Gastroesophageal sphincter (tissue), 4 donors: ENCODE measurements at regions not wholly inside any gene's neighbourhood (a gene's known extent, or its start where the extent isn't known, plus 50 kb on each side); places are given as distances from the start of the nearest gene placed in this dataset.

Experiments used
- ATAC-seq: fragments of 150-250 bp; one replicate; pipeline ENCODE4 v1.9.1; 2016; ENCODE audit warnings: mild to moderate bottlenecking, moderate library complexity
- H3K27ac ChIP-seq, 4 donors: fragments of 200-600 bp; sonication (generic) in 3 of 4; 1 replicate in 3 of 4; 2 replicates in 1 of 4; pipeline ENCODE4 v1.5.1; 2016 to 2019
- H3K27me3 ChIP-seq: fragments of 200-600 bp; sonication (generic); one replicate; pipeline ENCODE4 v1.5.1; 2019
- H3K36me3 ChIP-seq, 2 donors: fragments of 200-600 bp; sonication (generic); one replicate each; pipeline ENCODE4 v1.5.1; 2019; ENCODE audit warnings: control low read depth in 1 of 2
- H3K4me1 ChIP-seq, 3 donors: fragments of 200-600 bp; sonication (generic); 1 replicate in 2 of 3; 2 replicates in 1 of 3; pipeline ENCODE4 v1.5.1; 2016 to 2019; ENCODE audit warnings: control low read depth in 2 of 3
- H3K4me3 ChIP-seq, 2 donors: fragments of 200-600 bp; sonication (generic); one replicate each; pipeline ENCODE4 v1.5.1; 2019; ENCODE audit warnings: mild to moderate bottlenecking in 1 of 2, moderate library complexity in 1 of 2
- H3K9me3 ChIP-seq, 3 donors: fragments of 200-600 bp; sonication (generic); one replicate each; pipeline ENCODE4 v1.5.1; 2017 to 2019; ENCODE audit warnings: control low read depth in 2 of 3
- CTCF ChIP-seq, 4 experiments: fragments of 200-600 bp in 2 of 4; fragments of 450-650 bp in 2 of 4; sonication (generic) in 1 of 4; IDR thresholded peaks; one replicate each; pipeline ENCODE4 v1.5.1; 2017 to 2019; ENCODE audit warnings: antibody characterized with exemption in 4 of 4, mild to moderate bottlenecking in 2 of 4, moderate library complexity in 2 of 4
- EP300 ChIP-seq: sonication (generic); formaldehyde crosslinking; IDR thresholded peaks from one replicate; pipeline ENCODE4 v1.6.1; 2017; ENCODE audit warnings: antibody characterized with exemption, mild to moderate bottlenecking
- POLR2A ChIP-seq, 2 donors: fragments of 450-650 bp; IDR thresholded peaks; one replicate each; pipeline ENCODE4 v1.6.1; 2017; ENCODE audit warnings: antibody characterized with exemption in 2 of 2, mild to moderate bottlenecking in 2 of 2, moderate library complexity in 1 of 2
- POLR2AphosphoS5 ChIP-seq: sonication (generic); formaldehyde crosslinking; IDR thresholded peaks from one replicate; pipeline ENCODE4 v1.6.1; 2017; ENCODE audit warnings: antibody characterized with exemption
- WGBS, 2 donors: methylation state at CpG; one replicate each; pipeline ENCODE4 v1.1.5; 2018; ENCODE audit warnings: low coverage in 1 of 2; 5-methylcytosine and 5-hydroxymethylcytosine counted together

GRCh38 chr20:51916244-51916643 is 113.9 kb upstream of the SALL4 start:
- TF ChIP-seq CTCF (IDR thresholded peaks at IDR 0.05) (no peak), EP300 (no peak), POLR2AphosphoS5 (no peak), POLR2A (IDR thresholded peaks at IDR 0.05) (no peak)
- Histone ChIP-seq H3K27ac (no peak overlapping the region), H3K9me3 (no peaks in the 10 kb centered on the region), H3K4me3 (no peak overlapping the region), H3K36me3 (no peaks in the 10 kb centered on the region), H3K27me3 (no peaks in the 10 kb centered on the region), H3K4me1 (no peaks in the 10 kb centered on the region)
- ATAC-seq, result no peak
- WGBS, 2 donors, result 94 to 97% methylated on average over 4 of the region's 4 CpGs

- ATAC-seq, result no peak
- H3K9me3 ChIP-seq, result no peaks in the 10 kb centered on the region
- no peaks in the 10 kb centered on the region for H3K36me3 ChIP-seq
- H3K4me1 ChIP-seq, result no peaks in the 10 kb centered on the region
- no peaks in the 10 kb centered on the region for H3K27me3 ChIP-seq
- no peak overlapping the region for H3K27ac ChIP-seq
- TF ChIP-seq EP300 (no peak), CTCF (IDR thresholded peaks at IDR 0.05) (no peak), POLR2A (IDR thresholded peaks at IDR 0.05) (no peak), POLR2AphosphoS5 (no peak)
- H3K4me3 ChIP-seq, result no peak overlapping the region
- 82 to 87% methylated on average over 8 of the region's 8 CpGs for WGBS, 2 donors
Measured at GRCh38 chr20:51914758-51915157, 112.4 kb upstream of the SALL4 start.

GRCh38 chr20:51910321-51911050 is 108.2 kb upstream of the SALL4 start:
- H3K4me3 ChIP-seq, result no peak overlapping the region
- no peaks in the 10 kb centered on the region for H3K27me3 ChIP-seq
- no peaks in the 10 kb centered on the region for H3K9me3 ChIP-seq
- H3K27ac ChIP-seq, result no peak overlapping the region
- no peaks in the 10 kb centered on the region for H3K4me1 ChIP-seq
- WGBS, 2 donors, result 32 to 45% methylated on average over 6 to 7 of the region's 7 CpGs
- no peak for TF ChIP-seq CTCF (IDR thresholded peaks at IDR 0.05)
- TF ChIP-seq EP300, result no peak
- no peak for TF ChIP-seq POLR2AphosphoS5
- no peak for TF ChIP-seq POLR2A (IDR thresholded peaks at IDR 0.05)
- no peak for ATAC-seq
- no peaks in the 10 kb centered on the region for H3K36me3 ChIP-seq

GRCh38 chr20:51906679-51907078 is 104.4 kb upstream of the SALL4 start:
- no peaks in the 10 kb centered on the region for H3K4me1 ChIP-seq
- no peaks in the 10 kb centered on the region for H3K9me3 ChIP-seq
- H3K4me3 ChIP-seq, result no peak overlapping the region
- 53 to 87% methylated on average over 1 of the region's 1 CpG for WGBS, 2 donors
- H3K36me3 ChIP-seq, result no peaks in the 10 kb centered on the region
- H3K27ac ChIP-seq, result no peak overlapping the region
- no peak for TF ChIP-seq POLR2A (IDR thresholded peaks at IDR 0.05)
- TF ChIP-seq POLR2AphosphoS5, result no peak
- no peak for TF ChIP-seq EP300
- no peak for TF ChIP-seq CTCF (IDR thresholded peaks at IDR 0.05)
- H3K27me3 ChIP-seq, result no peaks in the 10 kb centered on the region
- ATAC-seq, result no peak

GRCh38 chr20:51906049-51906448 is 103.7 kb upstream of the SALL4 start:
- Histone ChIP-seq H3K36me3 (no peaks in the 10 kb centered on the region), H3K4me1 (no peaks in the 10 kb centered on the region), H3K9me3 (no peaks in the 10 kb centered on the region), H3K27me3 (no peaks in the 10 kb centered on the region), H3K4me3 (no peak overlapping the region), H3K27ac (no peak overlapping the region)
- 73 to 82% methylated on average over 2 to 5 of the region's 6 CpGs for WGBS, 2 donors
- ATAC-seq, result no peak
- TF ChIP-seq POLR2AphosphoS5 (no peak), EP300 (no peak), POLR2A (IDR thresholded peaks at IDR 0.05) (no peak), CTCF (IDR thresholded peaks at IDR 0.05) (no peak)
